H1 (cell line): ENCODE measurements at regions not wholly inside any gene's neighbourhood (a gene's known extent, or its start where the extent isn't known, plus 50 kb on each side); places are given as distances from the start of the nearest gene placed in this dataset.

Source experiments
- CTCF ChIA-PET: fragments of 300-600 bp; sonication (Branson Sonifier 250); formaldehyde crosslinking; loops from one replicate; lab custom pipeline; 2021; ENCODE audit not compliant: partially characterized antibody; lab: Charles Lee
- POLR2A ChIA-PET: fragments of 300-600 bp; sonication (Branson Sonifier 250); formaldehyde crosslinking; loops from one replicate; lab custom pipeline; 2021; ENCODE audit warnings: inconsistent platforms; ENCODE audit not compliant: partially characterized antibody; lab: Charles Lee
- DNase-seq, 2 experiments: peaks; one replicate each; pipeline versions ENCODE4 v3.0.0 to v3.0.0-alpha.2; 2010 to 2022; ENCODE audit warnings: low spot score in 2 of 2, low read depth in 1 of 2, mixed read lengths in 1 of 2
- FAIRE-seq: peaks from 2 replicates; lab custom pipeline; 2011; peaks lifted over from hg19 to GRCh38; lab: Jason Lieb, UNC
- H2AFZ ChIP-seq: 2 replicates; pipeline ENCODE4 v1.8.1; 2012; ENCODE audit warnings: low read length, inconsistent platforms
- H2AK5ac ChIP-seq: 2 replicates; pipeline ENCODE4 v1.6.1; 2013; ENCODE audit warnings: low read depth, low read length
- H2BK120ac ChIP-seq: replicated peaks from 2 replicates; pipeline ENCODE3; 2013; ENCODE audit warnings: low read depth, low read length, inconsistent platforms
- H2BK12ac ChIP-seq: 2 replicates; pipeline ENCODE4 v1.6.1; 2013; ENCODE audit warnings: low read depth, low read length
- H2BK15ac ChIP-seq: 2 replicates; pipeline ENCODE4 v1.6.1; 2013; ENCODE audit warnings: low read length
- H2BK20ac ChIP-seq: 2 replicates; pipeline ENCODE4 v1.6.1; 2013; ENCODE audit warnings: low read length
- H2BK5ac ChIP-seq: 2 replicates; pipeline ENCODE4 v1.6.1; 2013; ENCODE audit warnings: low read depth, low read length
- H3K14ac ChIP-seq: 2 replicates; pipeline ENCODE4 v1.6.1; 2013; ENCODE audit warnings: inconsistent platforms; ENCODE audit not compliant: insufficient read length
- H3K18ac ChIP-seq: 2 replicates; pipeline ENCODE4 v1.6.1; 2013; ENCODE audit warnings: low read length; ENCODE audit errors: extremely low read depth
- H3K23ac ChIP-seq: 2 replicates; pipeline ENCODE4 v1.6.1; 2013; ENCODE audit warnings: inconsistent platforms; ENCODE audit not compliant: insufficient read length
- H3K23me2 ChIP-seq: 2 replicates; pipeline ENCODE4 v1.6.1; 2013; ENCODE audit warnings: low read depth, low read length
- H3K27ac ChIP-seq: 2 replicates; pipeline ENCODE4 v1.6.1; 2011; ENCODE audit warnings: low read depth, low read length, inconsistent platforms
- H3K27me3 ChIP-seq, 4 experiments: replicated peaks in 1 of 4; 1 replicate in 1 of 4; 2 replicates in 3 of 4; pipeline versions ENCODE4 v1.6.1 to v1.8.1; 2011 to 2013; ENCODE audit warnings: low read length in 3 of 4, mild to moderate bottlenecking in 3 of 4, inconsistent platforms in 2 of 4, mixed read lengths in 2 of 4, moderate library complexity in 1 of 4; ENCODE audit not compliant: control insufficient read depth in 3 of 4, insufficient read depth in 3 of 4; ENCODE audit errors: extremely low read depth in 1 of 4
- H3K36me3 ChIP-seq, 4 experiments: 2 replicates each; pipeline versions ENCODE4 v1.6.1 to v1.8.1; 2011 to 2013; ENCODE audit warnings: mild to moderate bottlenecking in 4 of 4, low read length in 3 of 4, moderate library complexity in 2 of 4, control low read depth in 1 of 4, inconsistent platforms in 1 of 4; ENCODE audit not compliant: insufficient read depth in 4 of 4, control insufficient read depth in 2 of 4
- H3K4ac ChIP-seq: replicated peaks from 2 replicates; pipeline ENCODE3; 2013; ENCODE audit warnings: low read length, low read depth, mixed read lengths, inconsistent platforms; ENCODE audit not compliant: insufficient read length
- H3K4me1 ChIP-seq, 4 experiments: replicated peaks in 1 of 4; 1 replicate in 1 of 4; 2 replicates in 3 of 4; pipeline versions ENCODE4 v1.6.1 to v1.8.1; 2011 to 2013; ENCODE audit warnings: low read length in 3 of 4, inconsistent platforms in 2 of 4, mixed read lengths in 1 of 4; ENCODE audit not compliant: insufficient read depth in 4 of 4, control insufficient read depth in 3 of 4
- H3K4me2 ChIP-seq, 2 experiments: 2 replicates each; pipeline versions ENCODE4 v1.6.1 to v1.8.1; 2011 to 2013; ENCODE audit warnings: low read depth in 2 of 2, low read length in 2 of 2, control low read depth in 1 of 2, inconsistent platforms in 1 of 2, mild to moderate bottlenecking in 1 of 2; ENCODE audit not compliant: insufficient read depth in 1 of 2
- H3K4me3 ChIP-seq, 4 experiments: fragments of 200-600, 300-600 bp in 1 of 4; sonication (generic), shearing (Covaris generic), sonication (Bioruptor Twin) in 1 of 4; 2 replicates each; pipeline versions ENCODE4 v1.5.1 to v1.8.1; 2011 to 2016; ENCODE audit warnings: low read length in 4 of 4, low read depth in 3 of 4, control low read depth in 2 of 4, inconsistent platforms in 2 of 4, mild to moderate bottlenecking in 2 of 4, mixed read lengths in 1 of 4, moderate library complexity in 1 of 4; ENCODE audit not compliant: insufficient read depth in 2 of 4; ENCODE audit errors: extremely low read depth in 1 of 4
- H3K56ac ChIP-seq: replicated peaks from 2 replicates; pipeline ENCODE3; 2013; ENCODE audit warnings: low read depth, mild to moderate bottlenecking, mixed read lengths, low read length, inconsistent platforms; ENCODE audit not compliant: insufficient read length
- H3K79me1 ChIP-seq: 2 replicates; pipeline ENCODE4 v1.6.1; 2013; ENCODE audit warnings: low read depth, low read length, control low read depth
- H3K79me2 ChIP-seq, 2 experiments: 2 replicates each; pipeline versions ENCODE4 v1.6.1 to v1.8.1; 2012 to 2013; ENCODE audit warnings: low read length in 2 of 2, mild to moderate bottlenecking in 2 of 2, inconsistent platforms in 1 of 2; ENCODE audit not compliant: insufficient read depth in 2 of 2, control insufficient read depth in 1 of 2
- H3K9ac ChIP-seq, 4 experiments: replicated peaks in 1 of 4; 1 replicate in 1 of 4; 2 replicates in 3 of 4; pipeline versions ENCODE4 v1.6.1 to v1.8.1; 2011 to 2013; ENCODE audit warnings: low read depth in 3 of 4, low read length in 3 of 4, control low read depth in 2 of 4, mild to moderate bottlenecking in 2 of 4, moderate library complexity in 2 of 4, inconsistent platforms in 1 of 4; ENCODE audit errors: extremely low read depth in 1 of 4
- H3K9me3 ChIP-seq, 2 experiments: 2 replicates each; pipeline versions ENCODE4 v1.6.1 to v1.8.1; 2012 to 2013; ENCODE audit warnings: mild to moderate bottlenecking in 2 of 2, moderate library complexity in 2 of 2, control low read depth in 1 of 2, inconsistent platforms in 1 of 2, low read depth in 1 of 2, low read length in 1 of 2, mixed read lengths in 1 of 2; ENCODE audit not compliant: insufficient read depth in 2 of 2
- H4K20me1 ChIP-seq, 2 experiments: replicated peaks in 1 of 2; 2 replicates each; pipeline versions ENCODE3 to v1.8.1; 2011 to 2013; ENCODE audit warnings: inconsistent platforms in 2 of 2, low read length in 2 of 2, mild to moderate bottlenecking in 1 of 2; ENCODE audit not compliant: insufficient read depth in 2 of 2, control insufficient read depth in 1 of 2
- H4K5ac ChIP-seq: 2 replicates; pipeline ENCODE4 v1.6.1; 2013; ENCODE audit warnings: low read length, low read depth, mixed read lengths, inconsistent platforms; ENCODE audit not compliant: insufficient read length
- H4K8ac ChIP-seq: 2 replicates; pipeline ENCODE4 v1.8.0; 2013; ENCODE audit warnings: mild to moderate bottlenecking, moderate library complexity, low read length, inconsistent platforms; ENCODE audit not compliant: insufficient read depth; ENCODE audit errors: extremely low read depth
- H4K91ac ChIP-seq: replicated peaks from 2 replicates; pipeline ENCODE3; 2013; ENCODE audit warnings: low read length, mixed read lengths, inconsistent platforms; ENCODE audit not compliant: insufficient read length
- HDAC2 ChIP-seq, 2 experiments: fragments of 300-600 bp in 1 of 2; sonication (generic) in 1 of 2; IDR thresholded peaks; 2 replicates each; pipeline ENCODE4 v1.6.1; 2011 to 2012; ENCODE audit warnings: low read depth in 2 of 2, low read length in 2 of 2, mild to moderate bottlenecking in 2 of 2, moderate library complexity in 2 of 2, borderline replicate concordance in 1 of 2, inconsistent platforms in 1 of 2
- KDM5A ChIP-seq: fragments of 200-600 bp; IDR thresholded peaks from 2 replicates; pipeline ENCODE4 v1.7.1; 2012; ENCODE audit warnings: mild to moderate bottlenecking, low read length, inconsistent platforms, mixed read lengths
- MAFK ChIP-seq: IDR thresholded peaks from 2 replicates; pipeline ENCODE4 v1.6.1; 2012; ENCODE audit warnings: low read depth, mild to moderate bottlenecking, improper control_type of control experiment, low read length
- RAD21 ChIP-seq, 2 experiments: IDR thresholded peaks in 1 of 2; conservative IDR thresholded peaks in 1 of 2; 2 replicates each; pipeline ENCODE4 v1.6.1; 2011; ENCODE audit warnings: low read depth in 2 of 2, low read length in 2 of 2, improper control_type of control experiment in 1 of 2, inconsistent platforms in 1 of 2, mild to moderate bottlenecking in 1 of 2, moderate library complexity in 1 of 2
- RFX5 ChIP-seq: IDR thresholded peaks from 2 replicates; pipeline ENCODE4 v1.6.1; 2011; ENCODE audit warnings: low read depth, low read length, improper control_type of control experiment, borderline replicate concordance
- SRF ChIP-seq: IDR thresholded peaks from 2 replicates; pipeline ENCODE4 v1.6.1; 2011; ENCODE audit warnings: mild to moderate bottlenecking, low read depth, low read length, moderate library complexity
- SUZ12 ChIP-seq: fragments of 200-600 bp; sonication (generic); IDR thresholded peaks from 2 replicates; pipeline ENCODE4 v1.6.1; 2012; ENCODE audit warnings: mild to moderate bottlenecking, inconsistent platforms, low read length, moderate library complexity, mixed read lengths
- TBP ChIP-seq: IDR thresholded peaks from 2 replicates; pipeline ENCODE4 v1.6.1; 2011; ENCODE audit warnings: low read depth, low read length, improper control_type of control experiment
- WGBS, 2 experiments: shearing (Covaris generic) in 1 of 2; methylation state at CpG; one replicate each; pipeline versions ENCODE4 v1.1.6 to v1.1.7; 2013 to 2015; ENCODE audit warnings: low lambda C conversion rate in 2 of 2, mixed read lengths in 2 of 2, inconsistent platforms in 1 of 2, low coverage in 1 of 2, missing lambda C conversion rate in 1 of 2; ENCODE audit not compliant: insufficient replicate concordance in 2 of 2, insufficient coverage in 1 of 2, insufficient read length in 1 of 2; ENCODE audit errors: extremely low coverage in 1 of 2, missing lambda C conversion rate in 1 of 2; 5-methylcytosine and 5-hydroxymethylcytosine counted together
- TF ChIP-seq, protein P1 (sequence below): IDR thresholded peaks from 2 replicates; pipeline ENCODE4 v1.6.1; 2012; ENCODE audit warnings: inconsistent platforms

DNA sequence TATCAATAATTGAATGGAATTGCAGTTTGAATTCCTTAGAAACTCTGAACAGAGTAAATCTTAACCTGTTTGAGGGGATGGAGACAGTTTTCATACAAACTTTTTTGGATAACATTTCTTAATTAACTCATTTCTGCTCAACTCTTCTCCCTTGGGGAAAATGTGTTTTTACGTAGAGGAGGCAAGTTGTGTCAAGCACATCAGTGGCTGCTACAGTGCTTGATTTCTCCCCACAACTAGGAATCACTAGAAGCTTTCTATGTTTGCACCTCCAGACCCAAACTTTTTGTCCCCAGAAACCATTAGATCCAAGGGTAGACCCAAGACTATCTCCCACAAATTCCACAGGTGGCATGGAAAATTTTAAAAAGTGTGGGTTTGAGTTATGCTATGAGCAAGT, 658.9 kb upstream of the FSHR start:
- no peak overlapping the region for H4K8ac ChIP-seq
- no peak for FAIRE-seq
- H3K79me2 ChIP-seq: no peaks in the 10 kb centered on the region
- H3K9me3 ChIP-seq: no peaks in the 10 kb centered on the region
- no peak overlapping the region for H4K5ac ChIP-seq
- no peak overlapping the region for H3K4me2 ChIP-seq
- no peaks in the 10 kb centered on the region for H3K23me2 ChIP-seq
- H2BK5ac ChIP-seq: no peak overlapping the region
- no peak overlapping the region for H2BK20ac ChIP-seq
- H2BK12ac ChIP-seq: no peak overlapping the region
- H3K27me3 ChIP-seq: no peaks in the 10 kb centered on the region
- no peak overlapping the region for H3K14ac ChIP-seq
- H3K79me1 ChIP-seq: no peaks in the 10 kb centered on the region
- WGBS, 2 experiments: 95% methylated on average over 1 of the region's 1 CpG; no CpG with 5 or more reads in 1 of the 2 experiments
- no peaks in the 10 kb centered on the region for H3K36me3 ChIP-seq
- no peak overlapping the region for H3K9ac ChIP-seq
- no peak overlapping the region for H3K23ac ChIP-seq
- no peak for DNase-seq
- H3K4me1 ChIP-seq: no peaks in the 10 kb centered on the region
- H2AK5ac ChIP-seq: no peak overlapping the region
- H2AFZ ChIP-seq: no peak overlapping the region
- POLR2A ChIA-PET: no interaction called here
- TF ChIP-seq KDM5A: no peak
- TF ChIP-seq RAD21 (IDR thresholded peaks at IDR 0.05 in 1 of 2, conservative IDR thresholded peaks at IDR 0.05 in 1 of 2; ENCODE audit: low read depth in 2 of 2, low read length in 2 of 2): no peak
- TF ChIP-seq, protein P1, sequence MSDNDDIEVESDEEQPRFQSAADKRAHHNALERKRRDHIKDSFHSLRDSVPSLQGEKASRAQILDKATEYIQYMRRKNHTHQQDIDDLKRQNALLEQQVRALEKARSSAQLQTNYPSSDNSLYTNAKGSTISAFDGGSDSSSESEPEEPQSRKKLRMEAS: no peak
- TF ChIP-seq SRF: no peak
- TF ChIP-seq HDAC2 (IDR thresholded peaks at IDR 0.05; ENCODE audit: borderline replicate concordance in 1 of 2, low read depth in 2 of 2, low read length in 2 of 2): no peak
- TF ChIP-seq MAFK: no peak
- TF ChIP-seq RFX5: no peak
- TF ChIP-seq SUZ12: no peak
- no peak for TF ChIP-seq TBP
- TF ChIP-seq, all 59 proteins: peak for 0
- H4K91ac ChIP-seq: no peak overlapping the region
- no peak overlapping the region for H3K4me3 ChIP-seq
- no peak overlapping the region for H3K27ac ChIP-seq
- no peak overlapping the region for H3K56ac ChIP-seq
- H2BK120ac ChIP-seq: no peak overlapping the region
- no peak overlapping the region for H3K18ac ChIP-seq
- H2BK15ac ChIP-seq: no peak overlapping the region
- H4K20me1 ChIP-seq: no peaks in the 10 kb centered on the region
- CTCF ChIA-PET: interaction anchor here (1.2 kb wide), 1 partner anchor 42 kb away, joined by 4 read pairs; no protein-coding TSS in a partner anchor
- H3K4ac ChIP-seq: no peak overlapping the region
